Vagina (tissue), 2 donors: ENCODE measurements at regions not wholly inside any gene's neighbourhood (a gene's known extent, or its start where the extent isn't known, plus 50 kb on each side); places are given as distances from the start of the nearest gene placed in this dataset.

Source experiments
- DNase-seq, 2 donors: peaks; one replicate each; pipeline ENCODE4 v3.0.0-alpha.2; 2017; ENCODE audit errors: extremely low spot score in 2 of 2
- H3K27ac ChIP-seq: fragments of 200-600 bp; sonication (generic); one replicate; pipeline ENCODE4 v1.5.1; 2019
- H3K27me3 ChIP-seq: fragments of 200-600 bp; sonication (generic); one replicate; pipeline ENCODE4 v1.5.1; 2019
- H3K36me3 ChIP-seq, 2 donors: fragments of 200-600 bp; sonication (generic); one replicate each; pipeline ENCODE4 v1.5.1; 2017 to 2019
- H3K4me1 ChIP-seq: fragments of 200-600 bp; sonication (generic); one replicate; pipeline ENCODE4 v1.5.1; 2019
- H3K4me3 ChIP-seq, 2 donors: fragments of 200-600 bp; sonication (generic); 1 replicate in 1 of 2; 2 replicates in 1 of 2; pipeline ENCODE4 v1.5.1; 2016 to 2019
- H3K9me3 ChIP-seq: fragments of 200-600 bp; sonication (generic); one replicate; pipeline ENCODE4 v1.5.1; 2019
- POLR2A ChIP-seq, 2 donors: fragments of 450-650 bp; IDR thresholded peaks; one replicate each; pipeline ENCODE4 v1.6.1; 2017; ENCODE audit warnings: antibody characterized with exemption in 2 of 2, mild to moderate bottlenecking in 2 of 2, moderate library complexity in 2 of 2
- POLR2AphosphoS5 ChIP-seq, 2 donors: sonication (generic); formaldehyde crosslinking; IDR thresholded peaks; one replicate each; pipeline ENCODE4 v1.9.0; 2017; ENCODE audit warnings: antibody characterized with exemption in 2 of 2, mild to moderate bottlenecking in 2 of 2, low read depth in 1 of 2; ENCODE audit not compliant: insufficient read depth in 1 of 2
- intact Hi-C: fragments of 100-400 bp; cut with DNase I; formaldehyde crosslinking; loops from one replicate; pipeline ENCODE4 v1.15.1; 2023
- TF ChIP-seq, protein P1 (sequence below), 3 experiments: fragments of 450-650 bp in 2 of 3; fragments of 200-600 bp in 1 of 3; sonication (generic) in 1 of 3; IDR thresholded peaks; one replicate each; pipeline ENCODE4 v1.5.1; 2017 to 2019; ENCODE audit warnings: antibody characterized with exemption in 3 of 3, mild to moderate bottlenecking in 2 of 3, moderate library complexity in 2 of 3

DNA sequence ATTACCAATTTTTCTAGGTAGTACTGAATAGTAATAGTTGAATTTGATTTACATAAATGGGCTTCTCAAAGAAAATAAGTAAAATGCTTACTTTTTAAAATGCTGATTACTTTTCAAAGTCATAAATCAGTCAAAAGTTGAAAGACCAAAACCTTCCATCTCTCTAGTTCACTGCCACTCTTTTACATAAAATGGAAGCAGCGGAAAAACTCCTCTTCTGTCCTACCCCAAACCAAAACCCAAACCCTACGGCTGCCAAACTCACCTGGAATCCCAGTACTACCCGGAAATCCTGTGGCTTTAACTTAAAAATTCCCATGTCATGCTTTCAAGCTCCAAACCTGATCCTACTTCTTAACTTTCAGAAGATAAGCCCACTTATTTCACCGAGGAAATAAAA is 81.2 kb upstream of the MAPRE2 start:
- H3K27ac ChIP-seq, result no peak overlapping the region
- no peak for DNase-seq
- no peaks in the 10 kb centered on the region for H3K36me3 ChIP-seq
- intact Hi-C loops, result no loop called here
- H3K4me1 ChIP-seq, result no peaks in the 10 kb centered on the region
- H3K9me3 ChIP-seq, result no peaks in the 10 kb centered on the region
- no peaks in the 10 kb centered on the region for H3K27me3 ChIP-seq
- H3K4me3 ChIP-seq, result no peak overlapping the region
- TF ChIP-seq, protein P1, sequence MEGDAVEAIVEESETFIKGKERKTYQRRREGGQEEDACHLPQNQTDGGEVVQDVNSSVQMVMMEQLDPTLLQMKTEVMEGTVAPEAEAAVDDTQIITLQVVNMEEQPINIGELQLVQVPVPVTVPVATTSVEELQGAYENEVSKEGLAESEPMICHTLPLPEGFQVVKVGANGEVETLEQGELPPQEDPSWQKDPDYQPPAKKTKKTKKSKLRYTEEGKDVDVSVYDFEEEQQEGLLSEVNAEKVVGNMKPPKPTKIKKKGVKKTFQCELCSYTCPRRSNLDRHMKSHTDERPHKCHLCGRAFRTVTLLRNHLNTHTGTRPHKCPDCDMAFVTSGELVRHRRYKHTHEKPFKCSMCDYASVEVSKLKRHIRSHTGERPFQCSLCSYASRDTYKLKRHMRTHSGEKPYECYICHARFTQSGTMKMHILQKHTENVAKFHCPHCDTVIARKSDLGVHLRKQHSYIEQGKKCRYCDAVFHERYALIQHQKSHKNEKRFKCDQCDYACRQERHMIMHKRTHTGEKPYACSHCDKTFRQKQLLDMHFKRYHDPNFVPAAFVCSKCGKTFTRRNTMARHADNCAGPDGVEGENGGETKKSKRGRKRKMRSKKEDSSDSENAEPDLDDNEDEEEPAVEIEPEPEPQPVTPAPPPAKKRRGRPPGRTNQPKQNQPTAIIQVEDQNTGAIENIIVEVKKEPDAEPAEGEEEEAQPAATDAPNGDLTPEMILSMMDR (IDR thresholded peaks at IDR 0.05), result no peak
- no peak for TF ChIP-seq POLR2AphosphoS5 (IDR thresholded peaks at IDR 0.05; ENCODE audit: insufficient read depth in 1 of 2, low read depth in 1 of 2)
- no peak for TF ChIP-seq POLR2A (IDR thresholded peaks at IDR 0.05)

DNA sequence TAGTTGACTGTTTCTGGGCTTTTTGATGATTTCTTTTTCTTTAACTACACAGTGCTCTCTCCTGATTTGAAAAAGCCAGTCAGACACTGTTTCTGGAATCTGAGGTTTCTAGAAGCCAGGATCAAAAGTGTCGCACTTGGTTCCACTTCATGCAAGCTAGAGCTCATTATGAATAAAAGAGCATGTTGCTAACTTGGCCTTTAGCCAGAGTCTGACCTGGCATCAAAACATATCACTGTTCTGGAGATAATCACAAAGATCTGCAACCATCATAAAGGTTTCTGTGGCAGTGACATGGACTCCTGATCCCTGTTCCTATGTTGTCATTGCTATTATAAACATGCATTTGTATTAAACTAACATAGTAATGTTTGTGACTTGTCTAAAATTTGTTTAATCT is 76.1 kb upstream of the MAPRE2 start:
- Histone ChIP-seq H3K4me1 (no peaks in the 10 kb centered on the region), H3K27me3 (no peaks in the 10 kb centered on the region), H3K9me3 (no peaks in the 10 kb centered on the region), H3K4me3 (no peak overlapping the region), H3K36me3 (no peaks in the 10 kb centered on the region), H3K27ac (no peak overlapping the region)
- no peak for TF ChIP-seq POLR2A (IDR thresholded peaks at IDR 0.05)
- no peak for TF ChIP-seq POLR2AphosphoS5 (IDR thresholded peaks at IDR 0.05; ENCODE audit: insufficient read depth in 1 of 2, low read depth in 1 of 2)
- TF ChIP-seq, protein P1 (IDR thresholded peaks at IDR 0.05), result no peak
- intact Hi-C loops, result no loop called here
- DNase-seq, result no peak

DNA sequence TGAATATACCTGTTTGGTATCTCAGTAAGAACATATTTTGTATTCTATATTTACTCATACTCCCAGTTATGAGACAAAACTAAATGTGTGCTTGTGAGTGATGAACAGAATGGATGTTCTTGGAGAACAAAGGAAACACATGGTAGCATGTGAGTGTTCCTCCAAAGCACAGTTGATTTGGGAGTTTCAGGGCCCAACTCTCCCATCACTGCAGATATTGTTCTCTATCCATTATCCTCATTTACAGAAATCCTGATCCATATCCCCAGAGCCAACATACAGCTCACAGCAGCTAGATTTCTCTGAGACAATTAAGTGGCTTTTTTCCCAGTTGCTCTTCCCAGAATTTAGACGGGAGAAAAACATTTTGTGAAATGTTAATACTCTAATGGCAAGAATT is 75.6 kb upstream of the MAPRE2 start:
- Histone ChIP-seq H3K36me3 (no peaks in the 10 kb centered on the region), H3K27ac (no peak overlapping the region), H3K4me1 (no peaks in the 10 kb centered on the region), H3K4me3 (no peak overlapping the region), H3K27me3 (no peaks in the 10 kb centered on the region), H3K9me3 (no peaks in the 10 kb centered on the region)
- TF ChIP-seq, protein P1 (IDR thresholded peaks at IDR 0.05), result no peak
- TF ChIP-seq POLR2AphosphoS5 (IDR thresholded peaks at IDR 0.05; ENCODE audit: insufficient read depth in 1 of 2, low read depth in 1 of 2), result no peak
- DNase-seq, result no peak
- intact Hi-C loops, result no loop called here

DNA sequence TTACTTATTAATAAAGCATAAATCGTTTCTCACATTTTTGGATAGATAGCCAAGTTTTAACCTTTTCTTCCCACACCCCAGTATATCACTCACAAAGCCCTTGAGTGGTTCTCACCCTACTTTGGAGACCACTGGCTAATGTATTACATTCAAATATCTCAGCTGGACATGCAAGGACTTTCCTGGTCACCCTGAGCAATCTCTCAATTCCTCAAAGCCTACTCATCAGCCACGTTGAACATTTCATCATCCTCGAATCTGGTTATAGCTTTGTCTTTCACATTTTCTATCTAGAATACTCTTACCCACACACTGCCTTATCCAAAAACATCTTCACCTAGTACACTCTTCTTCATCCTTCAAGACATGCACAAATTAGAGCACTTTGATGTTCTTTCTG is 71.1 kb upstream of the MAPRE2 start:
- DNase-seq, result no peak
- Histone ChIP-seq H3K9me3 (no peaks in the 10 kb centered on the region), H3K4me1 (no peaks in the 10 kb centered on the region), H3K36me3 (no peaks in the 10 kb centered on the region), H3K27ac (no peak overlapping the region), H3K4me3 (no peak overlapping the region), H3K27me3 (no peaks in the 10 kb centered on the region)
- intact Hi-C loops, result no loop called here
- no peak for TF ChIP-seq POLR2A (IDR thresholded peaks at IDR 0.05)
- TF ChIP-seq, protein P1 (IDR thresholded peaks at IDR 0.05), result no peak
- TF ChIP-seq POLR2AphosphoS5 (IDR thresholded peaks at IDR 0.05; ENCODE audit: insufficient read depth in 1 of 2, low read depth in 1 of 2), result no peak

DNA sequence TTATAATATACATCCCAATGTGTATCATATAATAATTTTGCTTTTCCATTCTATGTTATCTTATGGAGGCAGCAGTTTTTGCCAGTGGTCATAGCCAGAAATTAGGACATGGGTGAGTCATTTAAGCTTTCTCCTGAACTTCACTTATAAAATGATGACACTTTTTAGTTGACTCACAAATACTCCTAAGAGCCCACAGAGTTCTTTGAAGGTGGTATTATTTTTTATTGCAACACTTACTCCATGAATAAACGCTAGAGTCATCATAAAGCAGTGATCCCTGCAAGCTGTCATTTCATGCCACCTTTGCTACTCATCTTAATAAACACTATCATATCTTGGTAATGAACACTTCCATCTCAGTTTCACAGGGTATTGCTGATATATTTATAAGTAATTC is 69.9 kb upstream of the MAPRE2 start:
- intact Hi-C loops, result no loop called here
- TF ChIP-seq POLR2AphosphoS5 (IDR thresholded peaks at IDR 0.05; ENCODE audit: insufficient read depth in 1 of 2, low read depth in 1 of 2) (no peak), POLR2A (IDR thresholded peaks at IDR 0.05) (no peak)
- TF ChIP-seq, protein P1 (IDR thresholded peaks at IDR 0.05), result no peak
- Histone ChIP-seq H3K4me3 (no peak overlapping the region), H3K4me1 (no peaks in the 10 kb centered on the region), H3K27me3 (no peaks in the 10 kb centered on the region), H3K27ac (no peak overlapping the region), H3K9me3 (no peaks in the 10 kb centered on the region), H3K36me3 (no peaks in the 10 kb centered on the region)
- DNase-seq, result no peak
